ENCODE measurements at regions not wholly inside any gene's neighbourhood (a gene's known extent, or its start where the extent isn't known, plus 50 kb on each side); places are given as distances from the start of the nearest gene placed in this dataset.

- no peaks in the 10 kb centered on the region for H3K36me3 Mint-ChIP-seq (ENCODE audit: insufficient read depth)
- H3K9me3 Mint-ChIP-seq = no peaks in the 10 kb centered on the region
- no peak overlapping the region for H3K27ac Mint-ChIP-seq
- DNase-seq (no peak), ATAC-seq (replicated peaks) (no peak)
- no peak overlapping the region for H3K4me3 Mint-ChIP-seq
- H3K27me3 Mint-ChIP-seq = no peaks in the 10 kb centered on the region
- H3K4me1 Mint-ChIP-seq (ENCODE audit: low read depth in 2 of 2) = no peaks in the 10 kb centered on the region
Measured at GRCh38 chr2:60168247-60168646, 385.2 kb downstream of the BCL11A start.

- H3K27ac Mint-ChIP-seq = no peak overlapping the region
- no peaks in the 10 kb centered on the region for H3K9me3 Mint-ChIP-seq
- no peak overlapping the region for H3K4me3 Mint-ChIP-seq
- no peaks in the 10 kb centered on the region for H3K4me1 Mint-ChIP-seq (ENCODE audit: low read depth in 2 of 2)
- no peak for DNase-seq
- ATAC-seq (replicated peaks) = no peak
- H3K36me3 Mint-ChIP-seq (ENCODE audit: insufficient read depth) = no peaks in the 10 kb centered on the region
- H3K27me3 Mint-ChIP-seq = no peaks in the 10 kb centered on the region
Measured at GRCh38 chr2:60167089-60167488, 386.4 kb downstream of the BCL11A start.

- Mint-ChIP-seq H3K4me1 (ENCODE audit: low read depth in 2 of 2) (no peaks in the 10 kb centered on the region), H3K27ac (no peak overlapping the region), H3K36me3 (ENCODE audit: insufficient read depth) (no peaks in the 10 kb centered on the region), H3K4me3 (no peak overlapping the region), H3K27me3 (no peaks in the 10 kb centered on the region), H3K9me3 (no peaks in the 10 kb centered on the region)
- ATAC-seq (replicated peaks) (no peak), DNase-seq (no peak)
Measured at GRCh38 chr2:60163691-60164090, 389.8 kb downstream of the BCL11A start.

- no peaks in the 10 kb centered on the region for H3K36me3 Mint-ChIP-seq (ENCODE audit: insufficient read depth)
- H3K9me3 Mint-ChIP-seq = peaks cover 0 to 2% of the 10 kb centered on the region in 2 donors
- no peak overlapping the region for H3K27ac Mint-ChIP-seq
- H3K4me3 Mint-ChIP-seq = no peak overlapping the region
- H3K27me3 Mint-ChIP-seq = no peaks in the 10 kb centered on the region
- H3K4me1 Mint-ChIP-seq (ENCODE audit: low read depth in 2 of 2) = no peaks in the 10 kb centered on the region
- DNase-seq = no peak
- ATAC-seq (replicated peaks) = no peak
Measured at GRCh38 chr2:60159519-60159918, 393.9 kb downstream of the BCL11A start.

- Mint-ChIP-seq H3K4me1 (ENCODE audit: low read depth in 2 of 2) (no peaks in the 10 kb centered on the region), H3K27me3 (no peaks in the 10 kb centered on the region), H3K9me3 (peaks cover 0 to 2% of the 10 kb centered on the region in 2 donors), H3K27ac (no peak overlapping the region), H3K4me3 (no peak overlapping the region), H3K36me3 (ENCODE audit: insufficient read depth) (no peaks in the 10 kb centered on the region)
- no peak for DNase-seq
- ATAC-seq (replicated peaks) = no peak
Measured at GRCh38 chr2:60158262-60158661, 395.2 kb downstream of the BCL11A start.

- no peak overlapping the region for H3K4me3 Mint-ChIP-seq
Measured at GRCh38 chr2:60157283-60157682, 396.2 kb downstream of the BCL11A start.

GRCh38 chr2:60154142-60154541 is 399.3 kb downstream of the BCL11A start:
- H3K27me3 Mint-ChIP-seq = no peaks in the 10 kb centered on the region
- H3K36me3 Mint-ChIP-seq (ENCODE audit: insufficient read depth) = no peaks in the 10 kb centered on the region
- DNase-seq (no peak), ATAC-seq (replicated peaks) (no peak)
- H3K9me3 Mint-ChIP-seq = peaks cover 0 to 2% of the 10 kb centered on the region in 2 donors
- H3K4me3 Mint-ChIP-seq = no peak overlapping the region
- no peak overlapping the region for H3K27ac Mint-ChIP-seq
- no peaks in the 10 kb centered on the region for H3K4me1 Mint-ChIP-seq (ENCODE audit: low read depth in 2 of 2)

More at GRCh38 chr2:60157283-60157682, 396.2 kb downstream of the BCL11A start:
- H3K9me3 Mint-ChIP-seq = peaks cover 0 to 2% of the 10 kb centered on the region in 2 donors
- no peak for DNase-seq
- no peaks in the 10 kb centered on the region for H3K36me3 Mint-ChIP-seq (ENCODE audit: insufficient read depth)
- no peak for ATAC-seq (replicated peaks)
- no peaks in the 10 kb centered on the region for H3K27me3 Mint-ChIP-seq
- H3K4me1 Mint-ChIP-seq (ENCODE audit: low read depth in 2 of 2) = no peaks in the 10 kb centered on the region
- no peak overlapping the region for H3K27ac Mint-ChIP-seq

GRCh38 chr2:60152226-60152833 is 401.1 kb downstream of the BCL11A start:
- no peaks in the 10 kb centered on the region for H3K27me3 Mint-ChIP-seq
- H3K9me3 Mint-ChIP-seq = peaks cover 0 to 2% of the 10 kb centered on the region in 2 donors
- no peaks in the 10 kb centered on the region for H3K36me3 Mint-ChIP-seq (ENCODE audit: insufficient read depth)
- DNase-seq (no peak), ATAC-seq (replicated peaks) (no peak)
- H3K27ac Mint-ChIP-seq = no peak overlapping the region
- no peaks in the 10 kb centered on the region for H3K4me1 Mint-ChIP-seq (ENCODE audit: low read depth in 2 of 2)
- H3K4me3 Mint-ChIP-seq = no peak overlapping the region

GRCh38 chr2:60149176-60149575 is 404.3 kb downstream of the BCL11A start:
- Mint-ChIP-seq H3K4me3 (no peak overlapping the region), H3K9me3 (peaks cover 0 to 2% of the 10 kb centered on the region in 2 donors), H3K27ac (no peak overlapping the region), H3K4me1 (ENCODE audit: low read depth in 2 of 2) (no peaks in the 10 kb centered on the region), H3K36me3 (ENCODE audit: insufficient read depth) (no peaks in the 10 kb centered on the region), H3K27me3 (no peaks in the 10 kb centered on the region)
- DNase-seq = no peak
- ATAC-seq (replicated peaks) = no peak

- H3K36me3 Mint-ChIP-seq (ENCODE audit: insufficient read depth) = no peaks in the 10 kb centered on the region
- no peak overlapping the region for H3K4me3 Mint-ChIP-seq
- peaks cover 0 to 2% of the 10 kb centered on the region in 2 donors for H3K9me3 Mint-ChIP-seq
- DNase-seq = no peak
- H3K4me1 Mint-ChIP-seq (ENCODE audit: low read depth in 2 of 2) = no peaks in the 10 kb centered on the region
- no peaks in the 10 kb centered on the region for H3K27me3 Mint-ChIP-seq
- H3K27ac Mint-ChIP-seq = no peak overlapping the region
- ATAC-seq (replicated peaks) = no peak
Measured at GRCh38 chr2:60148716-60149115, 404.7 kb downstream of the BCL11A start.

- DNase-seq = no peak
- no peaks in the 10 kb centered on the region for H3K4me1 Mint-ChIP-seq (ENCODE audit: low read depth in 2 of 2)
- no peak overlapping the region for H3K4me3 Mint-ChIP-seq
- no peaks in the 10 kb centered on the region for H3K27me3 Mint-ChIP-seq
- ATAC-seq (replicated peaks) = no peak
- H3K36me3 Mint-ChIP-seq (ENCODE audit: insufficient read depth) = no peaks in the 10 kb centered on the region
- H3K9me3 Mint-ChIP-seq = peaks cover 7 to 10% of the 10 kb centered on the region in 2 donors
- H3K27ac Mint-ChIP-seq = no peak overlapping the region
Measured at GRCh38 chr2:60140185-60140584, 413.3 kb downstream of the BCL11A start.

GRCh38 chr2:60136913-60137312 is 416.5 kb downstream of the BCL11A start:
- H3K4me1 Mint-ChIP-seq (ENCODE audit: low read depth in 2 of 2) = no peaks in the 10 kb centered on the region
- no peaks in the 10 kb centered on the region for H3K36me3 Mint-ChIP-seq (ENCODE audit: insufficient read depth)
- ATAC-seq (replicated peaks) (no peak), DNase-seq (no peak)
- no peak overlapping the region for H3K27ac Mint-ChIP-seq
- H3K9me3 Mint-ChIP-seq = peaks cover 10% of the 10 kb centered on the region in 2 donors
- no peak overlapping the region for H3K4me3 Mint-ChIP-seq
- H3K27me3 Mint-ChIP-seq = no peaks in the 10 kb centered on the region

- Mint-ChIP-seq H3K36me3 (ENCODE audit: insufficient read depth) (no peaks in the 10 kb centered on the region), H3K4me3 (no peak overlapping the region), H3K9me3 (no peaks in the 10 kb centered on the region), H3K27ac (no peak overlapping the region), H3K27me3 (no peaks in the 10 kb centered on the region), H3K4me1 (ENCODE audit: low read depth in 2 of 2) (no peaks in the 10 kb centered on the region)
- ATAC-seq (replicated peaks) = no peak
- no peak for DNase-seq
Measured at GRCh38 chr2:60127191-60127590, 426.3 kb downstream of the BCL11A start.

- H3K36me3 Mint-ChIP-seq (ENCODE audit: insufficient read depth) = no peaks in the 10 kb centered on the region
- no peaks in the 10 kb centered on the region for H3K4me1 Mint-ChIP-seq (ENCODE audit: low read depth in 2 of 2)
- H3K27me3 Mint-ChIP-seq = no peaks in the 10 kb centered on the region
- DNase-seq (no peak), ATAC-seq (replicated peaks) (no peak)
- H3K27ac Mint-ChIP-seq = no peak overlapping the region
- H3K4me3 Mint-ChIP-seq = no peak overlapping the region
- H3K9me3 Mint-ChIP-seq = peaks cover 3 to 5% of the 10 kb centered on the region in 2 donors
Measured at GRCh38 chr2:60125611-60126426, 427.6 kb downstream of the BCL11A start.
